HepG2 (cell line): ENCODE measurements at regions not wholly inside any gene's neighbourhood (a gene's known extent, or its start where the extent isn't known, plus 50 kb on each side); places are given as distances from the start of the nearest gene placed in this dataset.

ENCODE experiments used
- GATAD1 ChIP-seq: IDR thresholded peaks from 2 replicates; pipeline ENCODE4 v1.6.1; 2016; ENCODE audit warnings: missing genetic modification reagents, missing compliant biosample characterization
- RBAK ChIP-seq: sonication (generic); formaldehyde crosslinking; IDR thresholded peaks from 2 replicates; pipeline ENCODE4 v1.5.1; 2020; ENCODE audit warnings: mild to moderate bottlenecking, missing genetic modification reagents
- ZNF20 ChIP-seq: sonication (generic); formaldehyde crosslinking; IDR thresholded peaks from 2 replicates; pipeline ENCODE4 v1.4.0; 2020; ENCODE audit warnings: mild to moderate bottlenecking, moderate library complexity, missing genetic modification reagents

DNA sequence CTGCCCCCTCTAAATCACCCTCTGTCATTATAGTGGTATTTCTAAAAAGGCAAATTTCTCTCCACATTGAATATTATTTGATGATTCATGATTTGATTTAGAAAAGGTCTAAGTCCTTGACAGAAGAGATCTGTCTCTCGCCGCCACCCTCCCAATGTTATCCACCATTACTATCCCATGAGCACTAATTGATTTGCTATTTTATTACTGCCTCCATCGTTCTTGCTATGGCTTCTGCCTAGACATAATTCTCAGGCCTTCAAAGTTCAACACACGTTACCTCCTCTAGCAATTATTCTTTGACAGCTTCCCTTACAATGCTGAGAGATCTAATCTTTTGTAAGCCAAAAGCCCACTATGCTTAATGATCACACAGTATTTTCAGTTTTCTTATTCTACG is 507.0 kb upstream of the CHAC2 start:
- TF ChIP-seq ZNF20 (CRISPR knock-in tag) = no peak
- TF ChIP-seq RBAK = no peak
- no peak for TF ChIP-seq GATAD1 (CRISPR knock-in tag)
